ENCODE measurements at regions not wholly inside any gene's neighbourhood (a gene's known extent, or its start where the extent isn't known, plus 50 kb on each side); places are given as distances from the start of the nearest gene placed in this dataset.

GRCh38 chr1:88288571-88288970 lies 395.5 kb upstream of the PKN2 start:
- peaks cover 5% of the 10 kb centered on the region for H3K4me1 ChIP-seq (ENCODE audit: control insufficient read depth, insufficient read depth, low read length)
- no peak overlapping the region for H3K9ac ChIP-seq (ENCODE audit: extremely low read depth, low read length, poor library complexity, severe bottlenecking)
- H3K4me1 Mint-ChIP-seq: peaks cover 4% of the 10 kb centered on the region
- H3K27ac Mint-ChIP-seq: no peak overlapping the region
- no peak overlapping the region for H3K4me3 ChIP-seq (ENCODE audit: low read length)
- H3K27me3 ChIP-seq (ENCODE audit: control insufficient read depth, insufficient read depth, low read length, poor library complexity, severe bottlenecking): no peaks in the 10 kb centered on the region
- no peaks in the 10 kb centered on the region for H3K9me3 ChIP-seq (ENCODE audit: control insufficient read depth, low read length)
- H3K36me3 ChIP-seq (ENCODE audit: control insufficient read depth, insufficient read depth, low read length): no peaks in the 10 kb centered on the region
- no peak for TF ChIP-seq CTCF (conservative IDR thresholded peaks at IDR 0.05)
- H3K9me3 Mint-ChIP-seq: no peaks in the 10 kb centered on the region
- no peaks in the 10 kb centered on the region for H3K27me3 Mint-ChIP-seq (ENCODE audit: insufficient read depth)
- no peaks in the 10 kb centered on the region for H3K36me3 Mint-ChIP-seq (ENCODE audit: low read depth)
- 90 to 100% methylated on average over 2 of the region's 2 CpGs for WGBS, 2 experiments (ENCODE audit: insufficient coverage in 1 of 2, insufficient read length in 1 of 2)
- no peak overlapping the region for H3K27ac ChIP-seq (ENCODE audit: low read depth, low read length)
- no peak overlapping the region for H3K4me3 Mint-ChIP-seq
- no peak for DNase-seq

- H3K9me3 ChIP-seq (ENCODE audit: control insufficient read depth, low read length): no peaks in the 10 kb centered on the region
- Mint-ChIP-seq H3K4me3 (no peak overlapping the region), H3K27me3 (ENCODE audit: insufficient read depth) (no peaks in the 10 kb centered on the region), H3K4me1 (peaks cover 4% of the 10 kb centered on the region), H3K27ac (no peak overlapping the region), H3K36me3 (ENCODE audit: low read depth) (no peaks in the 10 kb centered on the region), H3K9me3 (no peaks in the 10 kb centered on the region)
- no peaks in the 10 kb centered on the region for H3K36me3 ChIP-seq (ENCODE audit: control insufficient read depth, insufficient read depth, low read length)
- no peaks in the 10 kb centered on the region for H3K27me3 ChIP-seq (ENCODE audit: control insufficient read depth, insufficient read depth, low read length, poor library complexity, severe bottlenecking)
- peaks cover 2% of the 10 kb centered on the region for H3K4me1 ChIP-seq (ENCODE audit: control insufficient read depth, insufficient read depth, low read length)
- WGBS, 2 experiments (ENCODE audit: insufficient coverage in 1 of 2, insufficient read length in 1 of 2): 94 to 100% methylated on average over 1 to 2 of the region's 2 CpGs
- H3K4me3 ChIP-seq (ENCODE audit: low read length): no peak overlapping the region
- no peak for TF ChIP-seq CTCF (conservative IDR thresholded peaks at IDR 0.05)
- DNase-seq: no peak
- no peak overlapping the region for H3K27ac ChIP-seq (ENCODE audit: low read depth, low read length)
- no peak overlapping the region for H3K9ac ChIP-seq (ENCODE audit: extremely low read depth, low read length, poor library complexity, severe bottlenecking)
Observed at GRCh38 chr1:88289401-88290102, 394.5 kb upstream of the PKN2 start.

GRCh38 chr1:88291611-88292354 lies 392.3 kb upstream of the PKN2 start:
- Mint-ChIP-seq H3K27ac (no peak overlapping the region), H3K36me3 (ENCODE audit: low read depth) (no peaks in the 10 kb centered on the region), H3K9me3 (no peaks in the 10 kb centered on the region), H3K4me1 (no peaks in the 10 kb centered on the region), H3K4me3 (no peak overlapping the region), H3K27me3 (ENCODE audit: insufficient read depth) (no peaks in the 10 kb centered on the region)
- H3K4me1 ChIP-seq (ENCODE audit: control insufficient read depth, insufficient read depth, low read length): no peaks in the 10 kb centered on the region
- H3K9ac ChIP-seq (ENCODE audit: extremely low read depth, low read length, poor library complexity, severe bottlenecking): no peak overlapping the region
- DNase-seq: no peak
- no peaks in the 10 kb centered on the region for H3K27me3 ChIP-seq (ENCODE audit: control insufficient read depth, insufficient read depth, low read length, poor library complexity, severe bottlenecking)
- no peaks in the 10 kb centered on the region for H3K9me3 ChIP-seq (ENCODE audit: control insufficient read depth, low read length)
- no peak overlapping the region for H3K4me3 ChIP-seq (ENCODE audit: low read length)
- WGBS, 2 experiments (ENCODE audit: insufficient coverage in 1 of 2, insufficient read length in 1 of 2): 91 to 92% methylated on average over 3 to 5 of the region's 5 CpGs
- no peaks in the 10 kb centered on the region for H3K36me3 ChIP-seq (ENCODE audit: control insufficient read depth, insufficient read depth, low read length)
- no peak for TF ChIP-seq CTCF (conservative IDR thresholded peaks at IDR 0.05)
- no peak overlapping the region for H3K27ac ChIP-seq (ENCODE audit: low read depth, low read length)
